Muscle layer of colon (tissue), 2 donors: ENCODE measurements at regions not wholly inside any gene's neighbourhood (a gene's known extent, or its start where the extent isn't known, plus 50 kb on each side); places are given as distances from the start of the nearest gene placed in this dataset.

Experiments
- H3K27ac ChIP-seq: one replicate; pipeline ENCODE4 v1.7.0; 2013; ENCODE audit warnings: low read depth, mild to moderate bottlenecking, low read length, moderate library complexity
- H3K27me3 ChIP-seq, 2 donors: one replicate each; pipeline ENCODE4 v1.7.0; 2013; ENCODE audit warnings: low read length in 2 of 2, mild to moderate bottlenecking in 2 of 2; ENCODE audit not compliant: insufficient read depth in 2 of 2, control insufficient read depth in 1 of 2
- H3K36me3 ChIP-seq: one replicate; pipeline ENCODE4 v1.7.0; 2013; ENCODE audit warnings: mild to moderate bottlenecking, low read length; ENCODE audit not compliant: insufficient read depth
- H3K4me1 ChIP-seq: one replicate; pipeline ENCODE4 v1.7.0; 2013; ENCODE audit warnings: mild to moderate bottlenecking, low read length; ENCODE audit not compliant: insufficient read depth
- H3K4me3 ChIP-seq, 2 donors: one replicate each; pipeline ENCODE4 v1.7.0; 2013; ENCODE audit warnings: low read length in 2 of 2, low read depth in 1 of 2, mild to moderate bottlenecking in 1 of 2, moderate library complexity in 1 of 2
- H3K9ac ChIP-seq: one replicate; pipeline ENCODE4 v1.7.0; 2013; ENCODE audit warnings: low read length
- H3K9me3 ChIP-seq: one replicate; pipeline ENCODE4 v1.7.0; 2013; ENCODE audit warnings: mild to moderate bottlenecking, low read length
- donor health status: abdominal sarcoma.
- donor health status: Adenocarcinoma of cecum.

GRCh38 chr15:101549647-101550046 is 60.1 kb upstream of the PCSK6 start:
- H3K9ac ChIP-seq, result no peak overlapping the region

GRCh38 chr15:101547737-101548136 is 58.2 kb upstream of the PCSK6 start:
- Histone ChIP-seq H3K4me3 (no peak overlapping the region), H3K4me1 (no peaks in the 10 kb centered on the region), H3K36me3 (no peaks in the 10 kb centered on the region), H3K27ac (no peak overlapping the region), H3K9me3 (no peaks in the 10 kb centered on the region), H3K9ac (no peak overlapping the region), H3K27me3 (no peaks in the 10 kb centered on the region)

More at GRCh38 chr15:101549647-101550046, 60.1 kb upstream of the PCSK6 start:
- Histone ChIP-seq H3K4me1 (peaks cover 12% of the 10 kb centered on the region), H3K4me3 (no peak overlapping the region), H3K27me3 (no peaks in the 10 kb centered on the region), H3K36me3 (no peaks in the 10 kb centered on the region), H3K9me3 (no peaks in the 10 kb centered on the region), H3K27ac (no peak overlapping the region)

DNA sequence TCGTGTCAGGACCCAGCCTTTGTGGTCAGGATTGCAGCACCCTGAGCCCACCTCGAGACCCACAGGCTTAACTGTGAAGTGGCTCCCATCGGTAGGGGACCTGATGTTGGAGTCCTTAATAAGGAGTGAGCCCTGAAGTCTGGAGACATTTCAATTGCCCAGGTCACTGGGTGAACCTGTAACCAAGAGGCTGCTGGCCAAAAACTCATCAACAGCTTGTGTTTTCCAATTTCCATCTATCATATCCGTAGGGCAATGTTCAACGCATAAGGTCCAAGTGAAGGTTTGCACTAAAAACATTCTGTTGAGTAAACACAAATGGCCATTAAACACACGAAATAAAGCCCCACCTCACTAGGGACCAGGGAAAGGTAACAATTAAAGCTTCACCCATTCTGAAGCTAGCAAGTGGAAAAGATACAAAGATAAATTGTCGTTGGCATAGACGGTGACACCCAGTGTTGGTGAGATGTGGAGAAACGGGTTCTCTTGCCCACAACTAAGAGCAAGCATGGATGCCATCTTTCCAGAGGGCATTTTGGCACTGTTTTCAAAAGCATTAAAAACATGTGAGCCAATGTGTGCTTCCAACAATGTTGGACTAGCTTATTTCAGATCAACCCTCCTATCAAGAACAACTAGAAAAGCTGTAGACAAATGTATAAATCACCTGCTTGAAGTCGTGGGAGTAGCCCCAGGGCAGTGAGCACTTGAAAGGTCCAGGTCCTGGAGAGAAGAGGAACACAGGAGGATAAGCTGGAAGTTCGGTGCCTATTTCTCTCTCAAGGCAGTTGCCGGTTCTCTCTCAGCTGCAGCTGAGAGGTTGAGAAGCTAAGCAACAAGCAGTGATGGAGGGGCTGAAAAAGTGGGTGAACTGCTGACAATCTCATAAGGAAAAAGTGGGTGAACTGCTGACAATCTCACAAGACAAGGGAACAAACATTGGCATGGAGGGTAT is 56.3 kb upstream of the PCSK6 start:
- Histone ChIP-seq H3K36me3 (no peaks in the 10 kb centered on the region), H3K9me3 (no peaks in the 10 kb centered on the region), H3K9ac (no peak overlapping the region), H3K27ac (no peak overlapping the region), H3K4me3 (no peak overlapping the region), H3K4me1 (no peaks in the 10 kb centered on the region), H3K27me3 (no peaks in the 10 kb centered on the region)

GRCh38 chr15:101544613-101544945 is 55.1 kb upstream of the PCSK6 start:
- Histone ChIP-seq H3K9me3 (no peaks in the 10 kb centered on the region), H3K27me3 (no peaks in the 10 kb centered on the region), H3K36me3 (no peaks in the 10 kb centered on the region), H3K4me1 (no peaks in the 10 kb centered on the region), H3K27ac (no peak overlapping the region), H3K9ac (no peak overlapping the region), H3K4me3 (no peak overlapping the region)

DNA sequence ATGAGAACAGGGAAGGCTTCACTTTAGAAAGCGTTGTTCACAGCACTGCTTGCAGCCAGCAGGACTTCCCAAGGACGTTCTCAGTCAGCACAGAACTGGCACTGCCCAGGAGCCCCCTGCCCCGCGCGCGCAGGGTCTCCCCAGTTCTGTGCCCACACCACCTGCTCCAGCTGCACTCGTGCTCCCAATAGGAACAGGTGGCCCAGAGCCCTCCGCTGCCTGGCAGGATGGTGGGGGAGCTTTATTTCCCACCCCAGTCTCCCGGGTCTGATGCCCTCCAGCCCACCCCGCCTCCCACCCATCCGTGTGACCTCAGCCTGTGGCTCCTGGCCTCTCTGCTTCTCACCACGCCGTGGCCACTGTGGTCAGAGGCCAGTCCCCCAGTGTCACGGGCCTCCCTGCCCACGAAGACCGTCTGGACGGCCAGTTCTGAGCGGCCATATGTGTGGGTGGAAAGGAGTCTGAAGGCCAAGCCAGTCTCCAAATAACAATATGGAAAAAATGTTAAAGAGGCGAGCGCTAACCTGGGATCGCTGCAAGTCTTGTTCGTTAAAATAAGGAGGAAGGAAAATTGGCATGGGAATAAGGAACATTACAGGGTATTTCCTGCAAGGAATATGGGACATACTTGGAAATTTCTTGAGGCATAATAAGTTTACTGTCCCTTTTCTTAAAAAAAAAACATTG is 54.6 kb upstream of the PCSK6 start:
- H3K27me3 ChIP-seq, result no peaks in the 10 kb centered on the region
- no peaks in the 10 kb centered on the region for H3K36me3 ChIP-seq
- H3K4me3 ChIP-seq, result no peak overlapping the region
- H3K4me1 ChIP-seq, result no peaks in the 10 kb centered on the region
- no peak overlapping the region for H3K9ac ChIP-seq
- H3K27ac ChIP-seq, result no peak overlapping the region
- H3K9me3 ChIP-seq, result no peaks in the 10 kb centered on the region

- Histone ChIP-seq H3K27me3 (no peaks in the 10 kb centered on the region), H3K27ac (no peak overlapping the region), H3K4me3 (no peak overlapping the region), H3K9me3 (no peaks in the 10 kb centered on the region), H3K4me1 (no peaks in the 10 kb centered on the region), H3K36me3 (no peaks in the 10 kb centered on the region), H3K9ac (no peak overlapping the region)
Measured at GRCh38 chr15:101543431-101543830, 53.9 kb upstream of the PCSK6 start.

GRCh38 chr15:101543026-101543390 is 53.5 kb upstream of the PCSK6 start:
- Histone ChIP-seq H3K9ac (no peak overlapping the region), H3K4me3 (no peak overlapping the region), H3K9me3 (no peaks in the 10 kb centered on the region)

GRCh38 chr15:101542306-101543025 is 53.0 kb upstream of the PCSK6 start:
- no peaks in the 10 kb centered on the region for H3K9me3 ChIP-seq
- H3K4me3 ChIP-seq, result no peak overlapping the region
- no peak overlapping the region for H3K27ac ChIP-seq
- H3K9ac ChIP-seq, result no peak overlapping the region
- H3K4me1 ChIP-seq, result no peaks in the 10 kb centered on the region
- no peaks in the 10 kb centered on the region for H3K27me3 ChIP-seq
- H3K36me3 ChIP-seq, result no peaks in the 10 kb centered on the region

More at GRCh38 chr15:101543026-101543390, 53.5 kb upstream of the PCSK6 start:
- no peaks in the 10 kb centered on the region for H3K27me3 ChIP-seq
- no peaks in the 10 kb centered on the region for H3K36me3 ChIP-seq
- no peaks in the 10 kb centered on the region for H3K4me1 ChIP-seq
- no peak overlapping the region for H3K27ac ChIP-seq

DNA sequence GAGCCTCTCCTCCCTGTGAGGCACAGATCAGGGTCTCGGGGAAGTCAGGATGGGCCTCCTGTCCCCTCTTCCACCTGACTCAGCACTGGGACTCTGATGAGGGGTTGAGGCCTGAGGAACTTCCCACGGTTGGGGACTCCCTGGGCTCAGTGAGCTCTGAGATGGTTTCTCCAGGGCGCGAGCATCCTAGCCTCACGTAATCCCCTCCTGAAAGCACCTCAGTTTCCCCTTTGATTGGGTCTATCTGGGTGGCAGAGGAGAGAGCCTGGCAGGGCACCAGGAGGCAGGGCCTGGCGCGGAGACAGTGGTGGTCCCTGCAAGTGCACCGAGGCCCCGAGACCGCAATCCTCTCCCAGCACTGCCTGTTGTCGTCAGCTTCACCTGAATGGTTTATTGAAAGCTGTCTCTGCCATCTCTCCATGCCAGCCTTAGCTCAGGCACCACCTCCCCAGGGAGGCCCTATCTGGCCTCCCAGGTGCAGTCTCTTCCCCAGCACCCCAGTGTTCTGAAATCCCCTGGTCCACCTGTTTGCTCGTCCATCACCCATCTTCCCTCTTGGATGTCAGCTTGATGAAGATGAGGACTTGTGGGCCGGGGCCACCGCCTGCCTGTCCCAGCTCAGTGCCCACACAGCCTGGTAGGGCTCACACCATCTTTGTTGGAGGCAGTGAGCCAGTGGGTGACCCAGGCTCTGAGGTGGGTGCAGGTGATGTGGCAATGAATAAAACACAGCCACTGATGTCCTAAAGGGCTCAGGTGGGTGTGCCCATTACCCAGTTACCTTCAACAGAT is 52.2 kb upstream of the PCSK6 start:
- Histone ChIP-seq H3K4me3 (no peak overlapping the region), H3K36me3 (no peaks in the 10 kb centered on the region), H3K9ac (no peak overlapping the region), H3K4me1 (no peaks in the 10 kb centered on the region), H3K27ac (no peak overlapping the region), H3K9me3 (no peaks in the 10 kb centered on the region), H3K27me3 (no peaks in the 10 kb centered on the region)

- H3K9ac ChIP-seq, result no peak overlapping the region
- H3K36me3 ChIP-seq, result no peaks in the 10 kb centered on the region
- no peak overlapping the region for H3K4me3 ChIP-seq
- no peak overlapping the region for H3K27ac ChIP-seq
- H3K9me3 ChIP-seq, result no peaks in the 10 kb centered on the region
- H3K27me3 ChIP-seq, result no peaks in the 10 kb centered on the region
- no peaks in the 10 kb centered on the region for H3K4me1 ChIP-seq
Measured at GRCh38 chr15:101540480-101541239, 51.2 kb upstream of the PCSK6 start.
